Panc1 (cell line): ENCODE measurements at regions not wholly inside any gene's neighbourhood (a gene's known extent, or its start where the extent isn't known, plus 50 kb on each side); places are given as distances from the start of the nearest gene placed in this dataset.
"Not testable (repeated sequence)": the region's sequence is repeated elsewhere in the genome, so short reads cannot be mapped to it uniquely, and the experiment has no call there.

ENCODE experiments used
- ATAC-seq: fragments of 200-7000 bp; cut with Tn5 transposase; 2 replicates; pipeline ENCODE4 v1.9.1; 2020; ENCODE audit warnings: mild to moderate bottlenecking, moderate library complexity
- BruUV-seq: library from RNA; stranded (reverse); fragments of 400-500 nt; replicated peaks from 2 replicates; lab custom pipeline; 2021; lab: Mats Ljungman, UMichigan
- CTCF ChIA-PET: fragments of 300-600 bp; sonication (Branson Sonifier 250); formaldehyde crosslinking; loops from one replicate; lab custom pipeline; 2022; ENCODE audit warnings: antibody characterized with exemption; lab: Charles Lee
- POLR2A ChIA-PET: fragments of 300-600 bp; sonication (Branson Sonifier 250); formaldehyde crosslinking; loops from one replicate; lab custom pipeline; 2022; ENCODE audit warnings: antibody characterized with exemption; lab: Charles Lee
- DNase-seq: peaks from one replicate; pipeline ENCODE4 v3.0.0-alpha.2; 2010; ENCODE audit warnings: low read depth, low spot score
- H3K27ac ChIP-seq: 2 replicates; pipeline ENCODE4 v1.5.1; 2011; ENCODE audit warnings: mild to moderate bottlenecking, low read length, inconsistent platforms
- H3K27me3 ChIP-seq: fragments of 200-500 bp; sonication (Bioruptor generic); 2 replicates; pipeline ENCODE4 v1.6.0; 2014; ENCODE audit warnings: low read length, inconsistent platforms; ENCODE audit not compliant: control insufficient read depth, insufficient read depth
- H3K36me3 ChIP-seq: fragments of 200-500 bp; sonication (Bioruptor generic); 2 replicates; pipeline ENCODE4 v1.5.1; 2014; ENCODE audit warnings: inconsistent platforms, mild to moderate bottlenecking, low read length, moderate library complexity; ENCODE audit not compliant: control insufficient read depth, insufficient read depth
- H3K4me1 ChIP-seq: 2 replicates; pipeline ENCODE4 v1.5.1; 2011; ENCODE audit warnings: inconsistent platforms, mild to moderate bottlenecking, low read length, moderate library complexity; ENCODE audit not compliant: control insufficient read depth, insufficient read depth
- H3K4me3 ChIP-seq, 2 experiments: 2 replicates each; pipeline ENCODE4 v1.5.1; 2011 to 2012; ENCODE audit warnings: low read depth in 2 of 2, low read length in 2 of 2, mild to moderate bottlenecking in 2 of 2, inconsistent platforms in 1 of 2, moderate library complexity in 1 of 2
- H3K9me3 ChIP-seq: fragments of 200-500 bp; sonication (Bioruptor generic); 2 replicates; pipeline ENCODE4 v1.5.1; 2014; ENCODE audit warnings: low read depth, mild to moderate bottlenecking, inconsistent platforms, low read length, moderate library complexity; ENCODE audit not compliant: control insufficient read depth, insufficient read depth
- CTCF ChIP-seq: fragments of 450-650 bp; IDR thresholded peaks from 2 replicates; pipeline ENCODE4 v1.5.1; 2017; ENCODE audit warnings: mild to moderate bottlenecking
- POLR2AphosphoS5 ChIP-seq: IDR thresholded peaks from 2 replicates; pipeline ENCODE4 v1.6.1; 2012; ENCODE audit warnings: mild to moderate bottlenecking, low read depth, low read length, moderate library complexity
- REST ChIP-seq, 2 experiments: IDR thresholded peaks; 2 replicates each; pipeline ENCODE4 v1.6.1; 2011 to 2012; ENCODE audit warnings: low read depth in 2 of 2, control low read depth in 1 of 2, low read length in 1 of 2, mild to moderate bottlenecking in 1 of 2, moderate library complexity in 1 of 2; ENCODE audit not compliant: insufficient read depth in 1 of 2
- SIN3A ChIP-seq: IDR thresholded peaks from 2 replicates; pipeline ENCODE4 v1.6.1; 2012; ENCODE audit warnings: low read depth, mild to moderate bottlenecking, low read length, moderate library complexity, borderline replicate concordance; ENCODE audit not compliant: insufficient read depth
- TCF7L2 ChIP-seq: IDR thresholded peaks from 2 replicates; pipeline ENCODE4 v1.6.1; 2011; ENCODE audit warnings: mild to moderate bottlenecking, low read depth, low read length, inconsistent platforms
- in situ Hi-C: cut with HindIII; loops from 2 replicates; pipeline ENCODE4 v1.10.0; 2016; ENCODE audit warnings: low sequenced_read_pairs, low pct_unique_long_range_greater_than_20kb
- intact Hi-C: fragments of 100-400 bp; cut with micrococcal nuclease; formaldehyde crosslinking; loops from one replicate; pipeline ENCODE4 v1.10.0; 2022; ENCODE audit not compliant: unreplicated experiment

- H3K27ac ChIP-seq = peak overlapping the region; percentile 13; the same call in 1 of the 2 replicates
- ATAC-seq (0 out of 2 replicates have a peak, but pooled peaks have one; percentile 51), DNase-seq (no peak)
- H3K27me3 ChIP-seq = no peaks in the 10 kb centered on the region
- BruUV-seq = no TSS peak
- TF ChIP-seq CTCF = no peak
- no peaks in the 10 kb centered on the region for H3K36me3 ChIP-seq
- intact Hi-C loops (no loop called here), in situ Hi-C loops (no loop called here)
- peaks cover 6% of the 10 kb centered on the region; the same call in 1 of the 2 replicates for H3K4me1 ChIP-seq
- H3K9me3 ChIP-seq = no peaks in the 10 kb centered on the region; the same call in 1 of the 2 replicates
- POLR2A ChIA-PET = no interaction called here
- CTCF ChIA-PET = no interaction called here
- H3K4me3 ChIP-seq = no peak overlapping the region
Measured at GRCh38 chr15:66994927-66995656, 70.3 kb upstream of the SMAD3 start.

- peaks cover 6% of the 10 kb centered on the region; the same call in 1 of the 2 replicates for H3K4me1 ChIP-seq
- ChIA-PET POLR2A (no interaction called here), CTCF (no interaction called here)
- no peaks in the 10 kb centered on the region for H3K27me3 ChIP-seq
- no peak overlapping the region for H3K27ac ChIP-seq
- DNase-seq (no peak), ATAC-seq (no peak)
- no TSS peak for BruUV-seq
- no peak overlapping the region for H3K4me3 ChIP-seq
- intact Hi-C loops (no loop called here), in situ Hi-C loops (no loop called here)
- no peaks in the 10 kb centered on the region for H3K36me3 ChIP-seq
- TF ChIP-seq SIN3A = no peak
- no peaks in the 10 kb centered on the region; the same call in 1 of the 2 replicates for H3K9me3 ChIP-seq
Measured at GRCh38 chr15:66996094-66996493, 69.3 kb upstream of the SMAD3 start.

GRCh38 chr15:66997212-66997611, 68.2 kb upstream of the SMAD3 start:
- intact Hi-C loops = no loop called here
- in situ Hi-C loops = no loop called here
- Histone ChIP-seq H3K9me3 (no peaks in the 10 kb centered on the region; the same call in 1 of the 2 replicates), H3K36me3 (no peaks in the 10 kb centered on the region), H3K27ac (no peak overlapping the region), H3K4me3 (no peak overlapping the region), H3K4me1 (peaks cover 6% of the 10 kb centered on the region; the same call in 1 of the 2 replicates), H3K27me3 (no peaks in the 10 kb centered on the region)
- BruUV-seq = no TSS peak
- ChIA-PET CTCF (interaction anchor here (0.6 kb wide), 1 partner anchor 841 kb away, joined by 3 read pairs; no protein-coding TSS in a partner anchor), POLR2A (no interaction called here)
- ATAC-seq = 0 out of 2 replicates have a peak, but pooled peaks have one; percentile 12
- no peak for DNase-seq
- TF ChIP-seq SIN3A (no peak), POLR2AphosphoS5 (no peak), TCF7L2 (no peak), REST (IDR thresholded peaks at IDR 0.05; ENCODE audit: insufficient read depth in 1 of 2, low read depth in 2 of 2, low read length in 1 of 2) (no peak), CTCF (no peak)

- BruUV-seq, H3K4me3 ChIP-seq, in situ Hi-C loops, H3K36me3 ChIP-seq, H3K27me3 ChIP-seq, DNase-seq, H3K27ac ChIP-seq, intact Hi-C loops, H3K9me3 ChIP-seq, CTCF ChIA-PET, ATAC-seq, POLR2A ChIA-PET, H3K4me1 ChIP-seq: not testable (repeated sequence)
Measured at GRCh38 chr15:66998234-66998633, 67.2 kb upstream of the SMAD3 start.
